KBM-7 (cell line): ENCODE measurements at regions not wholly inside any gene's neighbourhood (a gene's known extent, or its start where the extent isn't known, plus 50 kb on each side); places are given as distances from the start of the nearest gene placed in this dataset.
A peak's percentile ranks its signal among the peaks of the same experiment; 100 is the strongest.
"Not testable (repeated sequence)": the region's sequence is repeated elsewhere in the genome, so short reads cannot be mapped to it uniquely, and the experiment has no call there.

Source experiments
- DNase-seq: peaks from one replicate; pipeline ENCODE4 v3.0.0-alpha.2; 2015
- in situ Hi-C: fragments of 300-500 bp; cut with MboI; formaldehyde crosslinking; loops from 2 replicates; pipeline ENCODE4 v1.14.3; 2020; ENCODE audit warnings: low sequenced_read_pairs, low pct_unique_long_range_greater_than_20kb, mixed read lengths

DNA sequence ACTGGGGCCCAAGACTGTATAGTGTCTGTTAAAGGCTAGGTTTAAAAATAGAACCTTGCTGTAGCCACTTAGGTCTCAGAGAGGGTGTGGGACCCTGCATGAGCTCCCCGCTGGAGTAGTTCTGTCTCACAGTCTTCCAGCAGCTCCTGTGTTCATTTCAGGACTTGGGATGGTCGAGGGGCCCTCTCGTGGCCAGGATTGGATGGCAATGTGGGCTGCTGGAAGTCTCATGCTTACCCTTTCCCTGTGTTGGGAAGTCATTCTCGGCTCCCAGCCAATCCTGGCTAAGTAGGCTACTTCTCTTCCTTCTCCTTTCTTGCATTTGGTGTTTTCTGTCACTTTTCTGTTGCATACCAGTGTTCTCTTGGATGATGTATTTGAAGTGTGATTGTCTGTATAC lies 284.0 kb upstream of the GCFC2 start:
- in situ Hi-C loops = no loop called here
- DNase-seq = peak; percentile 4

GRCh38 chr2:75988622-75989021 lies 277.9 kb upstream of the GCFC2 start:
- in situ Hi-C loops, DNase-seq: not testable (repeated sequence)

GRCh38 chr2:75986617-75987016 lies 275.9 kb upstream of the GCFC2 start:
- in situ Hi-C loops = no loop called here
- no peak for DNase-seq

GRCh38 chr2:75982719-75983118 lies 272.0 kb upstream of the GCFC2 start:
- in situ Hi-C loops = no loop called here
- no peak for DNase-seq

GRCh38 chr2:75964646-75965045 lies 253.9 kb upstream of the GCFC2 start:
- in situ Hi-C loops = no loop called here
- DNase-seq = no peak

GRCh38 chr2:75960472-75961009 lies 249.8 kb upstream of the GCFC2 start:
- in situ Hi-C loops = no loop called here
- DNase-seq = no peak

DNA sequence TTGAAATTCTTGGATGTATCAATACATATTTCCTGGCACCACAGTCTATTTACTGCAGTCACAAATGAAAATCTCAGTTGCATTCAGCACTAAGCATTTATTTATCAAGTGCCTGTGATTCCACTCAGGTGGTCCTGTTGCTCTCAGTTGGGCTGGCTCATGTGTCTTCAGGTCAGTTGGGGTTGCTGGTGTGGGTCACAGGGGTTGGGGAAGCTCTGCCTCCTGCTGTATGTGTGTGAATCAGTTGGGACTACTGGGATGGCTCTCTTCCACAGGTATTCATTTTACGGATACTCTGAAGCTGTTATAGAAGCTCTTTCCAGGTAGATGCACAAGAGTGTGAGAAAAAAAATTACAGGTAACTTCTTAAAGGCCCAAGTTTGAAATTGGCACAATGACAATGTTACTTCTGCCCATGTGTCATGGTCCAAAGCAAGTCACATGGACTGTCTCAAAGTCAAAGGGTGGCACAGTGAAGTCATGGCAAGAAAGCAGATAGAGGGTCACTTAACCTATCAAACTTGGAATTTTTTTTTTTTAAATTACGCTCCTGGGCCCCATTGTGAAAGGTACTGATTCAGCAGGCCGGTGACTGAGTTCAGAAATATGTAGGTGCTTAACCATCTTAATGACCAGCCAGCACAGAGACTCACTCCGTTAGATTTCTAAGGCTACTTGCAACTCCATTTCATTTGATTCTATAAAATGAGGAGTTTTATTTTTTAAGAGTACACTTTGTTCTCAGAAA lies 249.2 kb upstream of the GCFC2 start:
- in situ Hi-C loops = no loop called here
- no peak for DNase-seq

DNA sequence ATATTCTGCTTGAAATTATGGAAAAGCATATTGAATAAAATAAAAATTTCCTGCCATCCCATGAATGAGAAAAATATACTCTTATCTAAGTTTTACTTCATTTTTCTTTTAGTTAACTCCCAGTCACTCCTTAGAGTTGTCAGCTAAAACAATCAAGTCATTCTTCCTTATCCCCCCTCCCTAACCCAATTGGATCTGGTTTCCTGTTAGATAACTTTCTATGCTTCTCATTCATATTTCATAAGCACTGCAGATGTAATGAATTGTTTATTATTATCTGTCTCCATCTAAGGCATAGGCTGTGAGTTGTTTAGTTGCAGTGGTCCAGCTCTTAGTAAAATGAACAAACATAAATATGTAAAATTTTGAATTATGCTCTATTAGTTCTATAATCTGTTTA lies 244.0 kb upstream of the GCFC2 start:
- DNase-seq = no peak
- in situ Hi-C loops = no loop called here

- in situ Hi-C loops = no loop called here
Observed at GRCh38 chr2:75952173-75952572, 241.5 kb upstream of the GCFC2 start.

DNA sequence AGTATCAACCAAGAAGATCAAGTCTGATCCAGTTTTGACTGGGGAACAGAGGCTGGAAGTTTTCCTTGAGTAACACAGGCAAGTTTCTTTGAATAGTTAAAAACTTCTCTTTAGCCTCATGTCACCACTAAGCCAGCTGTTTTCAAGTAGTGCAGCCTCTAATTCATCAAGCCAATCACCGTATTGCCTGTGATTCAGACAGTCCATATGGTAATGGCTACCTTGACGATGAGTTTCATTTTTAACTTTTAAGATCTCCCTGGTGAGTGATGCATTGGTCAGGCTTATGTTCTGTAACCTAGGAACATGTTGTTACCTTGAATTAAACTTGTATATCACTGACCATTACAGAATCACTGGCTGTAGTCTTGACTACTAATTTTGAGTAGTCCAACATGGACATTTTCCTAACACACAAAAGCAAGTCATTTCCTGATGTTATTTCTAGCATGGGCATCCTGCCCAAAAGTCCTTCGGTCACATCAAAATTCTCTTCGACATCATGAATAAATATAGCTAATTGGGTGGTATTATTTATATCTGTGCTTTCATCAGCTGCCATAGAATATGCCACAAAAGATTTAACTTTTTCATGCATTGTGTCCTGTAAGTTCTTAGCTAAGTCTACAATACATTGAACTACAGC lies 238.8 kb upstream of the GCFC2 start:
- DNase-seq = no peak
- in situ Hi-C loops = no loop called here

More at GRCh38 chr2:75952173-75952572, 241.5 kb upstream of the GCFC2 start:
- no peak for DNase-seq

DNA sequence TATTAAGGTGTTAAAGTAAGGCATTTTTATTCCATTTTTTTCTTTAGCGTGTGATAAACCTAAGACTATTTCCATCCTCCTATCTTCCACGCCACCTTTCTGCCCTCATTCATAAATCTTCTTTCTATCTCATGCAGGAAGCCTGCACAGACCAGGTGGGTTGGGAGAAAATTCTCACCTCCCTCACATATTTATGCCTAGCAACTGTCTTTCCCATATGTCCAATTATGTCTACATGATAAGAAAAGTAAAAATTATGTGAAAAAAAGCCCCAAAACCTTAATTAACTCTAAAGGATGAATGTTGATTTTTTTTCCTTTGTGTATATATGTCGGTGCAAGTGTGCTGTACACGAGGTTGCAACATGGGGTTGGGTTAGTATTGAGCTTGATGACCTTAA lies 225.6 kb upstream of the GCFC2 start:
- in situ Hi-C loops = no loop called here
- no peak for DNase-seq

- in situ Hi-C loops = no loop called here
- no peak for DNase-seq
Observed at GRCh38 chr2:75932996-75933395, 222.3 kb upstream of the GCFC2 start.

- in situ Hi-C loops = no loop called here
- no peak for DNase-seq
Observed at GRCh38 chr2:75928093-75928492, 217.4 kb upstream of the GCFC2 start.

GRCh38 chr2:75925331-75926024 lies 214.8 kb upstream of the GCFC2 start:
- DNase-seq = no peak
- in situ Hi-C loops = no loop called here

GRCh38 chr2:75922191-75922590 lies 211.5 kb upstream of the GCFC2 start:
- in situ Hi-C loops = no loop called here

GRCh38 chr2:75920859-75921551 lies 210.3 kb upstream of the GCFC2 start:
- in situ Hi-C loops = no loop called here

More at GRCh38 chr2:75922191-75922590, 211.5 kb upstream of the GCFC2 start:
- no peak for DNase-seq

GRCh38 chr2:75915851-75916634 lies 205.3 kb upstream of the GCFC2 start:
- in situ Hi-C loops = no loop called here
- DNase-seq = no peak

More at GRCh38 chr2:75920859-75921551, 210.3 kb upstream of the GCFC2 start:
- no peak for DNase-seq

- peak; percentile 68 for DNase-seq
Observed at GRCh38 chr2:75896779-75897366, 186.2 kb upstream of the GCFC2 start.

More at GRCh38 chr2:75896779-75897366, 186.2 kb upstream of the GCFC2 start:
- in situ Hi-C loops = no loop called here
